BJ (cell line): ENCODE measurements at regions not wholly inside any gene's neighbourhood (a gene's known extent, or its start where the extent isn't known, plus 50 kb on each side); places are given as distances from the start of the nearest gene placed in this dataset.

ENCODE experiments used
- CTCF ChIA-PET: fragments of 350-600 bp; formaldehyde crosslinking; extraction: SDS; loops from one replicate; lab custom pipeline; 2021; ENCODE audit warnings: antibody characterized with exemption, inconsistent platforms; lab: Yijun Ruan, JAX
- POLR2A ChIA-PET: fragments of 300-600 bp; sonication (Branson Sonifier 250); formaldehyde crosslinking; extraction: SDS; loops from one replicate; lab custom pipeline; 2021; ENCODE audit warnings: antibody characterized with exemption; lab: Charles Lee
- DNase-seq: peaks from one replicate; pipeline ENCODE4 v3.0.0-alpha.2; 2011; ENCODE audit warnings: low read depth
- H3K27me3 ChIP-seq: 2 replicates; pipeline ENCODE4 v1.6.0; 2011; ENCODE audit warnings: low read length; ENCODE audit not compliant: control insufficient read depth, insufficient read depth
- H3K36me3 ChIP-seq: 2 replicates; pipeline ENCODE4 v1.5.1; 2011; ENCODE audit warnings: low read length; ENCODE audit not compliant: control insufficient read depth, insufficient read depth
- H3K4me3 ChIP-seq: 2 replicates; pipeline ENCODE4 v1.5.1; 2011; ENCODE audit warnings: low read depth, mild to moderate bottlenecking, control low read depth, low read length
- CTCF ChIP-seq: IDR thresholded peaks from 2 replicates; pipeline ENCODE4 v1.5.1; 2011; ENCODE audit warnings: low read depth, mild to moderate bottlenecking, control low read depth, inconsistent platforms, low read length, moderate library complexity; ENCODE audit not compliant: insufficient read depth

GRCh38 chr6:26211963-26212362 lies 124.7 kb downstream of the HFE start:
- CTCF ChIA-PET, result no interaction called here
- H3K36me3 ChIP-seq, result no peaks in the 10 kb centered on the region
- TF ChIP-seq CTCF, result no peak
- no peaks in the 10 kb centered on the region for H3K27me3 ChIP-seq
- POLR2A ChIA-PET, result interaction anchor here (0.6 kb wide), 1 partner anchor 125 kb away, joined by 3 read pairs; the partner anchor contains the start of gene HFE
- H3K4me3 ChIP-seq, result no peak overlapping the region
- no peak for DNase-seq

GRCh38 chr6:26213334-26214075 lies 126.3 kb downstream of the HFE start:
- DNase-seq, result no peak
- CTCF ChIA-PET, result no interaction called here
- no peak for TF ChIP-seq CTCF
- POLR2A ChIA-PET, result interaction anchor here (0.5 kb wide), 1 partner anchor 34 kb away, joined by 5 read pairs; no protein-coding TSS in a partner anchor
- H3K36me3 ChIP-seq, result no peaks in the 10 kb centered on the region
- no peak overlapping the region for H3K4me3 ChIP-seq
- H3K27me3 ChIP-seq, result no peaks in the 10 kb centered on the region

GRCh38 chr6:26214803-26215584 lies 127.8 kb downstream of the HFE start:
- no peaks in the 10 kb centered on the region for H3K36me3 ChIP-seq
- ChIA-PET POLR2A (interaction anchor here (0.6 to 3.0 kb wide), 6 partner anchors 9 to 169 kb away, joined by 5 to 74 read pairs (median 17); a partner anchor contains a TSS), CTCF (interaction anchor here (0.7 to 2.3 kb wide), 3 partner anchors 8 to 94 kb away, joined by 3 to 4 read pairs (median 4); a partner anchor contains a TSS)
- no peaks in the 10 kb centered on the region for H3K27me3 ChIP-seq
- no peak for TF ChIP-seq CTCF
- peak overlapping the region; percentile 37 for H3K4me3 ChIP-seq
- DNase-seq, result no peak

GRCh38 chr6:26215585-26216358 lies 128.5 kb downstream of the HFE start:
- no peak for DNase-seq
- H3K36me3 ChIP-seq, result no peaks in the 10 kb centered on the region
- POLR2A ChIA-PET, result interaction anchor here (0.6 to 3.0 kb wide), 25 partner anchors 8 to 1678 kb away, joined by 3 to 74 read pairs (median 11); a partner anchor contains a TSS
- no peak for TF ChIP-seq CTCF
- CTCF ChIA-PET, result interaction anchor here (0.7 to 2.3 kb wide), 11 partner anchors 9 to 151 kb away, joined by 3 to 9 read pairs (median 5); a partner anchor contains a TSS
- H3K27me3 ChIP-seq, result no peaks in the 10 kb centered on the region
- peak overlapping the region; percentile 37 for H3K4me3 ChIP-seq
